HG02870 (cell line): ENCODE measurements at regions not wholly inside any gene's neighbourhood (a gene's known extent, or its start where the extent isn't known, plus 50 kb on each side); places are given as distances from the start of the nearest gene placed in this dataset.
"Not testable (repeated sequence)": the region's sequence is repeated elsewhere in the genome, so short reads cannot be mapped to it uniquely, and the experiment has no call there.

ENCODE experiments used
- ATAC-seq: cut with Tn5 transposase; IDR thresholded peaks from one replicate; pipeline ENCODE4 v1.9.1; 2021; ENCODE audit warnings: mild to moderate bottlenecking, moderate library complexity; ENCODE audit not compliant: unreplicated experiment

DNA sequence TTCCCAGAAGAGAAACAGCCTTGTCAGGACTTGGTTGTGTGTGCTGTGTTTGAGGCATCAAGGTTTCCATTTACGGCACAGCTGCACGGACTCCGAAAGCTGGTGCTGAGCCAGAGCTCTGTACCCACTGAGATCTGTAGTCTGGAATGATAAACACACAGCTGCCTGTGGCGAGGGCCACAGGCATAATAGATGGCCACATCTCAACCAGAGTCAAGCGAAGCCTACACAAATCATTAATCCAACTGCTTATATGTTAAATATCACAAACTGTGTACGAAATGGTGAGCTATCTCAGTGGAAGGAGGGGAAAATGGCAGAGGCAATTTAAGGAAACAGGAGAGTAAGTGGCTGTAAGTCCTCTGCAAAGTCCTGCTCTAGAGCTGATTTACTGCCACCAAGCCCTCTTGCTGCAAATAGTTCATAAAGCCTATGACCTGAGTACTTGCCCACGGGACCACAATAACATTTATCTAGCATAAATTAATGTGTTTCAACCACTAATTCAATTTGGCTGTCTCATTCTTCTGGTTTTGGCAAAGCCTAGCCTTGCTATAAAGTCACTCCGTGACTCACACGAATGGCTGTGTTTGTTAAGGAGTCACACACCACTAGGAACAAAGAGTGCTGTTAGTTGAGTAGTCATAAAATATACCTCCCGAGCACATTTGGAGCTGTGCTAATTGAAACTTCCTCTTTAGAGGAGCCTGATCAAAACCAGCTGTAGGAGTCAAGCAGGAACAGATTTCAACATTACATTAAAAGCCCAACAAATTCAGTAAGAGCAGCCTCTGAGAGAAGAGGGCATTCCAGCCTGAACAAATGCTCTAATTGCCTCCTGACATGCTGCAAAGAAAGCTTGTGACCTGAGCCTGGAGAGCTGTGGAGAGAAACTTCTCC lies 738.6 kb upstream of the ZNF608 start:
- peak; percentile 33 for ATAC-seq

DNA sequence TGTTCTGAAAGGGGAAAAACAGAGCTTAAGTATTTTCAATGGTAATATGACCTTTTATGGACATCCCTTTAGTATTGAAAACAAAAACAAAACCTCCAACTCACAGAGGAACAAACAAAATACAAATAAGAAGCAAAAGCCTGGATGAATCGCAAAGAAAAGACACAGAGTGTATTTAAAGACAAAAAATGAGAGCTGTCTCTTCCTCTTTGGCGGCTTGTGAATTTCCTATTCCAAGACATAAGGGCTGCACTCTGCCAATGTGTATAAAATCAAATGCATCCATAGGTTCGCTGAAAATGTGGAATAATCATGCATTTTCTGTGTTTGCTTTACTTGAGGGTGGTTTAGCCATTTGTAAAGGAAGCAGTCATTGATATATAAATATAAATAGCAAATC lies 739.3 kb upstream of the ZNF608 start:
- ATAC-seq = peak; percentile 34

DNA sequence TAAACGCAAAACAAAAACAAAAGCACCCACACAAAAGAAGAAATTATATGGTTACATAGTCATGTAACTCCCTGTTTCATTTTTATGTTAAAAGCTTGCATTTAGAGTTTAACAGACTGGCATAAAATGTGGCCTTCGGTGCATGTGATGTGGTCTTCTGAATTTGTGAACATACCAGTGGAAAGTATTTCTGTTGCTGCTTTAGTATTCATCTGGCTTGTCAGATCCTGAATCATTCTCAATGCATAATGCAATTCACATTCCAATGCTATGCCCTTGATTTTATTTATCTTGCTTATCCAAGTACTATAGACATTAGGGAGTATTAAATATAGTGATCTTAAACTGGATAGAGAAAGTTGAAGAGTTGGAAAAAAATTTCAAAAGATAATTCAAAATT lies 740.2 kb upstream of the ZNF608 start:
- no peak for ATAC-seq

GRCh38 chr5:125487231-125487630 lies 740.8 kb upstream of the ZNF608 start:
- ATAC-seq = no peak

GRCh38 chr5:125487652-125488051 lies 741.2 kb upstream of the ZNF608 start:
- ATAC-seq = not testable (repeated sequence)

DNA sequence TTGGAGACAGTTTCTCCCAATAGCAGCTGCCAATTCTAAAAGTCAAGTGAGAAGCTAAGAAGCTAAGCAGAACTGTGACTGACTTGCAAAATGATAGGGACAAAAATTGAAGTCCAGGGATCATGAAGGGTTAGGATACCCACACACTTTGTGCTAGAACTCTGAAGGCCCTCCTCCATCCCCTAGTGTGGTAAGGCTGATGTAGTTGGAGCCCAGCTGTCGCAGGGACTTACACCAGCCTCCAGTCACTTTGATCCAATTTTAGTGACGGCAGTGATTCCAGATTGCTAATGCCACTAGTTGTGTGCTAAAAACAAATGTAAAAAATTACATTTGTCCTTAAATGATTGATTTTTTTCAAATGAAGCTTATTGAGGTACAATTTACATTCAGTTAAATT lies 742.7 kb upstream of the ZNF608 start:
- no peak for ATAC-seq

- no peak for ATAC-seq
These were observed 745.6 kb upstream of the ZNF608 start for GRCh38 chr5:125491986-125492492.

- ATAC-seq = no peak
These were observed 746.5 kb upstream of the ZNF608 start for GRCh38 chr5:125492977-125493376.

DNA sequence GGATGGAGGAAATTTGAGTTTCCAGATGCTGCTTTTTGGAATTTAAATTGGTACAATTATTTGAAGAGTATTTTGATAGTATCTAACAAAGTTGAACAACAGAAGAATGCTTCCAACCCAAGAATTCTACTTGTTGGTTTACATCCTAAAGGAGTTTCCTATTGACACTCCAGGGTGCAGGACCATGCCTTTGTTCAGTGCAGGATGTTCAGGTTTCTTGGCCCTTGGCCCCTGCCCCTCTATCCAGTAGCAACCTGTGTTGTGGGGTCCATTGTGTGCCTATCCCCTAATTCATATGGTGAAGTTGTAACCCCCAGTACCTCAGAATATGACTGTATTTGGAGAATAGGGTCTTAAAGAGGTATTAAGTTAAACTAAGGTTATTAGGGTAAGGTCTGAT lies 750.0 kb upstream of the ZNF608 start:
- no peak for ATAC-seq

GRCh38 chr5:125497651-125498050 lies 751.2 kb upstream of the ZNF608 start:
- no peak for ATAC-seq

DNA sequence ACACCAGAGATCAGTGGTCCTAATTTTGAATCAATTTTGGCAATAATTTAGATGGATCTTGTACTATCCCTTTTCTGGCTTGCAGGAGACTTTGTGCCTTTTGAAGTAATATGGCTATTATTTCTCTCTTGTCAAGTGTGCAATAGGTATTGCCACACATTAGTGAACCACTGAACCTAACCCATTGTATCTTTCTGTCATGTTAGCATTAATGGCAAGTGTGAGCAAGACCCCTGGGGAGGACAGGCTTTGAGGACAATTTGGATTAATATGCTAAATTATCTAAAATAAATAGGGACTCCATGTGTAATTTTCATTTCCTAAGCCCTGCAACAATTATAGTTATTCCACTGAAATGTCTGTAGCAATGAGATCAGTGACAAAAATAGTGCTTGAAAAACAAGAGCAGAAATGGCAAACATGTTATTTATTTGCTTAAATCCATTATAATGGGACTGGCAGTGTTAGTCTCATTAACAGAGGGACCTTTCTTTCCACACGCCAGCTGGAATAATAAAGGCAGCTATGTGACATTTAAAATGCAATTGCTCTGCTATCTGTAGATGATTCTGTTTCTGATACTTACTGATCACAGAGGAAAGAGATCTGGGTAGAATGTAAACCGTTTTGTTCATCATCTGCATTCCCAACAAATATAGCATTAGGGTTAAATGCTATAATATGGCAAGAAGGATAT lies 753.3 kb upstream of the ZNF608 start:
- no peak for ATAC-seq

GRCh38 chr5:125501396-125501795 lies 755.0 kb upstream of the ZNF608 start:
- no peak for ATAC-seq

DNA sequence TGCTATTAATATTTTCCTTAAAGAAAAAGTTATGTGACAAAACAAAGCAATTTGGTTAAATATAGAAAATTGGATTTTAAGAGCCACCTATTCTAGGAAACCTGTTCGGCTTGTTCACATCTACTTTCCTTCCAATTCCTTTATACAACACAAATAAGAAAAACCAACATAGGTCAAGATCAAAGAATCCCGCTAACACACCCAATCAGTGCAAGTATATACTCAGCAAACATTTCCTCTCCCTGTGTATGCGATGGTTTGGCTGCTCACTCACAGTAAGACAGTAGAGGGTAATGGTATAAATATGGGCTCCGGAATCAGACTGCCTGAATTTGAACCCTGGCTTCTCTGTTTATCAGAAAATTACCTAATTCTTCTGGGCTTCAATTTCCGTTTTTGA lies 757.5 kb upstream of the ZNF608 start:
- no peak for ATAC-seq

GRCh38 chr5:125505115-125505514 lies 758.7 kb upstream of the ZNF608 start:
- ATAC-seq = no peak

- no peak for ATAC-seq
These were observed 759.7 kb upstream of the ZNF608 start for GRCh38 chr5:125506124-125506523.

GRCh38 chr5:125508225-125508624 lies 761.8 kb upstream of the ZNF608 start:
- ATAC-seq = no peak

GRCh38 chr5:125510651-125511050 lies 764.2 kb upstream of the ZNF608 start:
- ATAC-seq = no peak

DNA sequence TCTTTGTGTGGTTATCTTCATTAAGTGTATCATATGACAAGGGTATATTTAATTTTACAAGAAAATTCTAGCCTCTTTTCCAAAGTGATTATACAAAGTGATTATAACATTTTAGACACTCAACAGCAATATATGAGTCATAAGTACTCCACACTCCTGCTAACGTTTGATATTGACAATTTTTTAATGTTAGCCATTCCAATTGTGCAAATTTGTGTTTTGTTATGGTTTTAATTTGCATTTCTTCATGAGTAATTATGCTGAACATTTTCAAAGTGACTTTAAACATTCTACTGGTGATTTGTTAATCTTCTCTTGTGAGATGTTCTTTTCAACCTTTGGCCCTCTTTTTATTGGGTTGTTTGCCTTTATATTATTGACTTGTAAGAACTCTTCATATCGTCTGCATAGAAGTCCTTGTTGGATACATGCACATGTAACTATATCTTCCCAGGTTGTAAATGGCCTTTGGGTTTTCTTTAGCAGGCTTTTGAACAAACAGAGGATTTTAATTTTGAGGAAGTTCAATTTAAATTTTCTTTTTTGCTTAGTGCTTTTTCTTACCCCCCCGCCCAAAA lies 771.6 kb upstream of the ZNF608 start:
- no peak for ATAC-seq

DNA sequence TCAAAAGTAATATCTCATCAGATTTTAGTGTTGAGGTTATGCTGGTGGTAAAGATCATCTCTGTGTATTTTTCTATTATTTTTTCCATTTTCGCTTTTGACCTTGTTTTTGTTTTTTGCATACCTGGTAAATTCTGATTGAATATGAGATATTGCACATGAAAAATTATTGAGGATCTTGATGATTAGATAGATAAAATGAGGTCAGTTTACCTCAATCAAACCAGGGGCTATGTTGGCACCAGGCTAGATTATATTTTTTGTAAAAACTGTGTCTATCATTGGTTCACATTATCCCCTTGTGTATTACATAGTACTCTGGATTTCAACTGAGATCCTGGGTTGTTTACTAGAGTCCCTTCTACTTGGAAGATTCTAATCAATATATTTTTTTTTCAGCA lies 774.9 kb upstream of the ZNF608 start:
- no peak for ATAC-seq

DNA sequence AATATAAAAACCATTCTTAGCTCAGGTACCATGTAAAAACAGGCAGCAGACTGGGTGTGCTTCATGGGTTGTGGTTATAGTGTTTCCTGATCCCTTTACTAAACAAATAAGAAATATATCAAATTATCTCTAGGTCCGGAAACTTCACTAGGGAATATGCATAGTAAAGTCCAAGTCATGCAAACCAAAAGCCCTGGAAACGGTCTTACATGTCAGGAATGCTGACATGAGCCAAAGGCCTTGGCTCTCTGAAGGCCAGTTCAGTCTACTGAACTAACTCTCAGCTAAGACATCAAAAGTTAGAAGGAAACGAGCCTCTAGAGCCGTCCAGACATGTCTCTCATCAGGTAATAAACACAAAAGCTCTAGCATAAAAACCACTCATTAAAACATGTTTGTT lies 778.9 kb upstream of the ZNF608 start:
- no peak for ATAC-seq

DNA sequence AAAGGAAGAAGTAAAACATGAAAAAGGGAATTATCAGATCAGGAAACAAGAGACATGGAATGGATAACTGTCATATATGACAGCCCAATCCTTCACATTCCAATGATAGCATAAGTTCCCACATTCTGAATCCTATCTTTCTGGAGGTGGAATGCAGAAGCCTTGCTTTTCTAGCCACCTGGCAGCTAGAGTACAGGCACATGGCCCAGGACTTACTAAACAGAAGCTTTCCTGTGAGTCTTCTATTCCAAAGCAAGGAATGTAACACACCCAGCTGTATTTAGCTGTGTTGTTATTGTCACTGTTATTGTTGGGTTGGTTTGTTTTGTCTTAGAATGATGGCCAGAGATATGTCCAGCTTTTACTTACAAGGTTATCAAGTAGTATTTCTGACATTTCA lies 780.5 kb upstream of the ZNF608 start:
- no peak for ATAC-seq

DNA sequence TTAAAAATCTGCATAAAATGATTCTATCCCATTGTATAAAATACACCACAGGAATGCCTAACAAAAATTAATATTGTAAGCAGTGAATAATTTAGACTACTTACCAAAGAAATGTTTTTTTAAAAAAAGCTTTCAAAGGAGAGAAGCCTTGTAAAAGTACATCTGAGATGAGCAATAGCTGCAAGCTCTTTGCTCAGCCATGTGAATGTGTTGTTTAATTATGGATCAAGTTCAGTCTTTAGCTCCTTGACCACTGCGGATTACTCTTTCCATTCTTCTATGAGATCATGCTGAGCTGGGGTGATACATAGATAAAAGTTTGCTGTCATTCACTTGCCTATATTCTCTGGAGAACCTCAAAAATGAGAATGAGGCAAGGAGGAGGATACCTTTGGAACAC lies 782.4 kb upstream of the ZNF608 start:
- no peak for ATAC-seq
